MG63 (cell line): ENCODE measurements at regions not wholly inside any gene's neighbourhood (a gene's known extent, or its start where the extent isn't known, plus 50 kb on each side); places are given as distances from the start of the nearest gene placed in this dataset.
A peak's percentile ranks its signal among the peaks of the same experiment; 100 is the strongest.
"Not testable (repeated sequence)": the region's sequence is repeated elsewhere in the genome, so short reads cannot be mapped to it uniquely, and the experiment has no call there.

ENCODE experiments used
- DNase-seq: peaks from one replicate; pipeline ENCODE4 v3.0.0-alpha.2; 2020
- H3K27me3 ChIP-seq: fragments of 250-450 bp; sonication (Bioruptor Pico); 2 replicates; pipeline ENCODE4 v1.5.1; 2020; ENCODE audit warnings: mild to moderate bottlenecking, moderate library complexity
- H3K36me3 ChIP-seq: fragments of 250-450 bp; sonication (Bioruptor Pico); 2 replicates; pipeline ENCODE4 v1.5.1; 2020; ENCODE audit warnings: mild to moderate bottlenecking, moderate library complexity
- H3K4me3 ChIP-seq: fragments of 250-450 bp; sonication (Bioruptor Pico); 2 replicates; pipeline ENCODE4 v1.5.1; 2020; ENCODE audit warnings: mild to moderate bottlenecking, moderate library complexity
- H3K9me3 ChIP-seq: fragments of 250-450 bp; sonication (Bioruptor Pico); 2 replicates; pipeline ENCODE4 v1.5.1; 2020; ENCODE audit warnings: mild to moderate bottlenecking, moderate library complexity

DNA sequence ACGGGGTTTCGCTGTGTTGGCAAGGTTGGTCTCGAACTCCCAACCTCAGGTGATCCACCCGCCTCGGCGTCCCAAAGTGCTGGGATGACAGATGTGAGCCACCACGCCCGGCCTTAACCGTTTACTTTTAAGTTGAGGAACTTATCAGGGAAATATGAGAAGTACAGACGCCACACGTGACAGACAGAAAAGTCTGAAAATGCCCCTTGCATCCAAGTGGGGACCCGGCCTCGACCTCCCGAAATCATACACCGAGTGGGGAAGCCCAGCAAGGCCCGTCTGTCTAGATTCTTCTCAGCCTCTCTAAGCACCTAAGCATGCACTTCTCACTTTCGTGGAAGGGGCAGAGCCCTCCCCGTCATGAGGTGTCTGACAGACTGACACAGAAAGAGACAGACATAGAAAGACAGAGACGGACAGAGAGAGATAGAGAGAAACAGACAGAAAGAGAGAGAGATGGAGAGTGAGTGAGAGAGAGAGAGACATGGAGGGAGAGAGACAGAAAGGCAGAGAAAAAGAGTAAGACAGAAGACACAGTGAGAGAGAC lies 107.3 kb upstream of the ANKRD30BL start:
- Histone ChIP-seq H3K27me3 (no peaks in the 10 kb centered on the region), H3K4me3 (no peak overlapping the region), H3K9me3 (no peaks in the 10 kb centered on the region), H3K36me3 (no peaks in the 10 kb centered on the region)
- DNase-seq, result no peak

GRCh38 chr2:132270255-132270654 lies 108.5 kb upstream of the ANKRD30BL start:
- DNase-seq, result no peak
- H3K4me3 ChIP-seq, result no peak overlapping the region
- no peaks in the 10 kb centered on the region for H3K27me3 ChIP-seq
- no peaks in the 10 kb centered on the region for H3K9me3 ChIP-seq
- H3K36me3 ChIP-seq, result no peaks in the 10 kb centered on the region

- DNase-seq, result no peak
- Histone ChIP-seq H3K4me3 (no peak overlapping the region), H3K9me3 (no peaks in the 10 kb centered on the region), H3K27me3 (no peaks in the 10 kb centered on the region), H3K36me3 (no peaks in the 10 kb centered on the region)
Observed at GRCh38 chr2:132270981-132271546, 109.3 kb upstream of the ANKRD30BL start.

DNA sequence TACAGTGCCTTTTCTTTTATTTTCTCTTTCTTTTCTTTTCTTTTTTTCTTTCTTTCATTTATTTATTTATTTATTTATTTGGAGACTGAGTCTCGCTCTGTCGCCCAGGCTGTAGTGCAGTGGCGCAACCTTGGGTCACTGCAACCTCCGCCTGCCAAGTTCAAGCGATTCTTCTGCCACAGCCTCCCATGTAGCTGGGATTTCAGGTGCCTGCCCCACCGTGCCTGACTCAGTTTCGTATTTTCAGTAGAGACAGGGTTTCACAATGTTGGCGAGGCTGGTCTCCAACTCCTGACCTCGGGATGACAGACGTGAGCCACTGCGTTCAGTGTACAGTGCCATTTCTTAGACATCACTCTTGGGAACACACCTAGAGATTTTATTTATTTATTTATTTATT lies 110.0 kb upstream of the ANKRD30BL start:
- not testable (repeated sequence) for H3K4me3 ChIP-seq, H3K27me3 ChIP-seq, DNase-seq, H3K9me3 ChIP-seq, H3K36me3 ChIP-seq

GRCh38 chr2:132272713-132273112 lies 111.0 kb upstream of the ANKRD30BL start:
- H3K4me3 ChIP-seq, result no peak overlapping the region
- H3K36me3 ChIP-seq, result no peaks in the 10 kb centered on the region
- no peaks in the 10 kb centered on the region for H3K27me3 ChIP-seq
- no peak for DNase-seq
- H3K9me3 ChIP-seq, result no peaks in the 10 kb centered on the region

DNA sequence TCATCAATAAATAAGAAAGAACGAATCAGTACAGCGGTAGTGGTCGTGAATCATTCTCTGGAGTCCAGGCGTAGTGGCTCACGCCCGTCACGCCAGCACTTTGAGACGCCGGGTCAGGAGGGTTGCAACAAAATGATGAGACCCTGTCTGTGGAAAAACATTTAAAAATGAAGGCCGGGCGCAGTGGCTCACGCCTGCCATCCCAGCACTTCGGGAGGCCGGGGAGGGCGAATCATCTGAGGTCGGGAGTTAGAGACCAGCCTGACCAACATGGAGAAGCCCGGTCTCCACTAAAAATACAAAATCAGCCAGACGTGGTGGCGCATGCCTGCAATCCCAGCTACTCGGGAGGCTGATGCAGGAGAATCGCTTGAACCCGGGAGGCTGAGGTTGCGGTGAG lies 111.8 kb upstream of the ANKRD30BL start:
- H3K4me3 ChIP-seq, H3K27me3 ChIP-seq, H3K9me3 ChIP-seq, DNase-seq, H3K36me3 ChIP-seq: not testable (repeated sequence)

GRCh38 chr2:132274000-132274399 lies 112.2 kb upstream of the ANKRD30BL start:
- H3K27me3 ChIP-seq, result no peaks in the 10 kb centered on the region
- H3K9me3 ChIP-seq, result no peaks in the 10 kb centered on the region
- no peak overlapping the region for H3K4me3 ChIP-seq
- DNase-seq, result no peak
- no peaks in the 10 kb centered on the region for H3K36me3 ChIP-seq

GRCh38 chr2:132275396-132275795 lies 113.6 kb upstream of the ANKRD30BL start:
- Histone ChIP-seq H3K9me3 (no peaks in the 10 kb centered on the region), H3K36me3 (no peaks in the 10 kb centered on the region), H3K4me3 (no peak overlapping the region), H3K27me3 (no peaks in the 10 kb centered on the region)
- DNase-seq, result no peak

GRCh38 chr2:132276571-132276981 lies 114.8 kb upstream of the ANKRD30BL start:
- Histone ChIP-seq H3K4me3 (no peak overlapping the region), H3K36me3 (no peaks in the 10 kb centered on the region), H3K9me3 (no peaks in the 10 kb centered on the region), H3K27me3 (no peaks in the 10 kb centered on the region)
- DNase-seq, result no peak

- Histone ChIP-seq H3K4me3 (no peak overlapping the region), H3K36me3 (no peaks in the 10 kb centered on the region), H3K9me3 (no peaks in the 10 kb centered on the region), H3K27me3 (no peaks in the 10 kb centered on the region)
- no peak for DNase-seq
Observed at GRCh38 chr2:132278267-132278666, 116.5 kb upstream of the ANKRD30BL start.

- DNase-seq, result no peak
- Histone ChIP-seq H3K36me3 (no peaks in the 10 kb centered on the region), H3K4me3 (no peak overlapping the region), H3K9me3 (no peaks in the 10 kb centered on the region), H3K27me3 (no peaks in the 10 kb centered on the region)
Observed at GRCh38 chr2:132279344-132279743, 117.6 kb upstream of the ANKRD30BL start.

- H3K9me3 ChIP-seq, result no peaks in the 10 kb centered on the region
- no peaks in the 10 kb centered on the region for H3K36me3 ChIP-seq
- no peak overlapping the region for H3K4me3 ChIP-seq
- DNase-seq, result no peak
- H3K27me3 ChIP-seq, result no peaks in the 10 kb centered on the region
Observed at GRCh38 chr2:132279930-132280615, 118.3 kb upstream of the ANKRD30BL start.

GRCh38 chr2:132280912-132281311 lies 119.2 kb upstream of the ANKRD30BL start:
- no peak overlapping the region for H3K4me3 ChIP-seq

DNA sequence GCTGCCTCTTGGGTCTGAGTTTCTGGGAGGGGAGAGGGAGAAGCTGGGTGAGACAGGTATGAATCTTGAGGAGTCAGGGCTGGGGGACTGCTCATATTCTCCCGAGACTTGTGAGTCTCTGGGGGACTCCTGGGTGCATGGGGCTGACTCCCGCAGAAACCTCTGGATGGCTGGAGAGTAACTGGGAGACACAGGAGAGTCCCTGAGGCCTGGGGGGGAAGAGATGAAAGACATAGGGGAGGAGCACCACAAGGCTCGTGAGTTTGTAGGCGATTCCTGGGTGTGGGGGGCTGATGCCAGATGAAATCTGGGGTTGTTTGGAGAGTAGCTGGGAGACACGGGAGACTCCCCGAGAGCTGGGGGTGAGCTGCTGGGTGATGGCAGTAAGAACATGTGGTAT lies 120.4 kb upstream of the ANKRD30BL start:
- not testable (repeated sequence) for DNase-seq, H3K27me3 ChIP-seq, H3K9me3 ChIP-seq, H3K4me3 ChIP-seq, H3K36me3 ChIP-seq

More at GRCh38 chr2:132280912-132281311, 119.2 kb upstream of the ANKRD30BL start:
- Histone ChIP-seq H3K9me3 (no peaks in the 10 kb centered on the region), H3K27me3 (no peaks in the 10 kb centered on the region), H3K36me3 (no peaks in the 10 kb centered on the region)
- no peak for DNase-seq

DNA sequence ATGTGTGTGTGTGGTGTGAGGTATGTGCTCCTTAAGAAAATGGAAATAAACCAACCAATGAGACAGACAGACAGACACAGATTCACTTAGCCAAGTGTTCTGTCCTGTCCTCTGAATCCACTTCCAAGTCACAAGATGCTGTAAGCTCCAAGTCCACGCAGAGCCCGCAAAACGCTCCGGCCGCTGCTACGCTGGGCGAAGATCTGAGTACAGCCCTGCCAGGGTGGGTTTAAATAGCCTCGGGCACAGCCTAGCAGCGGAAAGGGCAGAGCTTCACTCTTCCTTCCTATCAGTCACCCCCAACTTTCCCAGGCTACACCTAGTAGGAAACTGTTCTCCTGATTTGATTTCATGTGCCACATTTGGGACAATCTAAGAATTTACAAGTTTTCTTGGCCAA lies 121.2 kb upstream of the ANKRD30BL start:
- Histone ChIP-seq H3K27me3 (no peaks in the 10 kb centered on the region), H3K4me3 (no peak overlapping the region)
- no peak for DNase-seq

GRCh38 chr2:132286289-132286911 lies 124.6 kb upstream of the ANKRD30BL start:
- DNase-seq, H3K27me3 ChIP-seq, H3K9me3 ChIP-seq, H3K36me3 ChIP-seq, H3K4me3 ChIP-seq: not testable (repeated sequence)

More for the DNA sequence above, 121.2 kb upstream of the ANKRD30BL start:
- Histone ChIP-seq H3K36me3 (no peaks in the 10 kb centered on the region), H3K9me3 (no peaks in the 10 kb centered on the region)

GRCh38 chr2:132287910-132288309 lies 126.2 kb upstream of the ANKRD30BL start:
- H3K4me3 ChIP-seq, H3K9me3 ChIP-seq, H3K36me3 ChIP-seq, H3K27me3 ChIP-seq: not testable (repeated sequence)
- peak; percentile 38 for DNase-seq

GRCh38 chr2:132289138-132289537 lies 127.4 kb upstream of the ANKRD30BL start:
- H3K36me3 ChIP-seq, H3K27me3 ChIP-seq, H3K9me3 ChIP-seq, H3K4me3 ChIP-seq, DNase-seq: not testable (repeated sequence)
